ENCODE measurements at regions not wholly inside any gene's neighbourhood (a gene's known extent, or its start where the extent isn't known, plus 50 kb on each side); places are given as distances from the start of the nearest gene placed in this dataset.

DNA sequence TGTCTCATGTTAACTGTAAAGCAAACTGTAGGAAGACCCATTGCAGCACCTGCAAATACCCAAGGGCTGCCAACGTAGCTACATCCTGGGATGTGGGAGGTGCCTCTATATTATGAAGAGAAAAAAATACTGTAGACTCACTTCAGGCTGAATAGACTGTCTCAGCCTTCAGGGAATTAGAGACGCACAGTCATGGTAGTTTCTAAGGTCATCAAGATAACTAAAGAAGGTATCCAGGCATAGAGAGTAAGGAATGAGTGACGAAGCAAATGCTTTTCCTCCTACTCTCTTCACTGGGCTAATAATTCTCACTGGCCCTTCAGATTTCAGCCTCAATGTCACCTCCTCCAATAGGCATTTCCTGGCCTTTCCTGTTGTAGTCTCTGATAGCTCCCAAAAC is 121.6 kb upstream of the ECI2 start (continued):
- TF ChIP-seq, protein P1, sequence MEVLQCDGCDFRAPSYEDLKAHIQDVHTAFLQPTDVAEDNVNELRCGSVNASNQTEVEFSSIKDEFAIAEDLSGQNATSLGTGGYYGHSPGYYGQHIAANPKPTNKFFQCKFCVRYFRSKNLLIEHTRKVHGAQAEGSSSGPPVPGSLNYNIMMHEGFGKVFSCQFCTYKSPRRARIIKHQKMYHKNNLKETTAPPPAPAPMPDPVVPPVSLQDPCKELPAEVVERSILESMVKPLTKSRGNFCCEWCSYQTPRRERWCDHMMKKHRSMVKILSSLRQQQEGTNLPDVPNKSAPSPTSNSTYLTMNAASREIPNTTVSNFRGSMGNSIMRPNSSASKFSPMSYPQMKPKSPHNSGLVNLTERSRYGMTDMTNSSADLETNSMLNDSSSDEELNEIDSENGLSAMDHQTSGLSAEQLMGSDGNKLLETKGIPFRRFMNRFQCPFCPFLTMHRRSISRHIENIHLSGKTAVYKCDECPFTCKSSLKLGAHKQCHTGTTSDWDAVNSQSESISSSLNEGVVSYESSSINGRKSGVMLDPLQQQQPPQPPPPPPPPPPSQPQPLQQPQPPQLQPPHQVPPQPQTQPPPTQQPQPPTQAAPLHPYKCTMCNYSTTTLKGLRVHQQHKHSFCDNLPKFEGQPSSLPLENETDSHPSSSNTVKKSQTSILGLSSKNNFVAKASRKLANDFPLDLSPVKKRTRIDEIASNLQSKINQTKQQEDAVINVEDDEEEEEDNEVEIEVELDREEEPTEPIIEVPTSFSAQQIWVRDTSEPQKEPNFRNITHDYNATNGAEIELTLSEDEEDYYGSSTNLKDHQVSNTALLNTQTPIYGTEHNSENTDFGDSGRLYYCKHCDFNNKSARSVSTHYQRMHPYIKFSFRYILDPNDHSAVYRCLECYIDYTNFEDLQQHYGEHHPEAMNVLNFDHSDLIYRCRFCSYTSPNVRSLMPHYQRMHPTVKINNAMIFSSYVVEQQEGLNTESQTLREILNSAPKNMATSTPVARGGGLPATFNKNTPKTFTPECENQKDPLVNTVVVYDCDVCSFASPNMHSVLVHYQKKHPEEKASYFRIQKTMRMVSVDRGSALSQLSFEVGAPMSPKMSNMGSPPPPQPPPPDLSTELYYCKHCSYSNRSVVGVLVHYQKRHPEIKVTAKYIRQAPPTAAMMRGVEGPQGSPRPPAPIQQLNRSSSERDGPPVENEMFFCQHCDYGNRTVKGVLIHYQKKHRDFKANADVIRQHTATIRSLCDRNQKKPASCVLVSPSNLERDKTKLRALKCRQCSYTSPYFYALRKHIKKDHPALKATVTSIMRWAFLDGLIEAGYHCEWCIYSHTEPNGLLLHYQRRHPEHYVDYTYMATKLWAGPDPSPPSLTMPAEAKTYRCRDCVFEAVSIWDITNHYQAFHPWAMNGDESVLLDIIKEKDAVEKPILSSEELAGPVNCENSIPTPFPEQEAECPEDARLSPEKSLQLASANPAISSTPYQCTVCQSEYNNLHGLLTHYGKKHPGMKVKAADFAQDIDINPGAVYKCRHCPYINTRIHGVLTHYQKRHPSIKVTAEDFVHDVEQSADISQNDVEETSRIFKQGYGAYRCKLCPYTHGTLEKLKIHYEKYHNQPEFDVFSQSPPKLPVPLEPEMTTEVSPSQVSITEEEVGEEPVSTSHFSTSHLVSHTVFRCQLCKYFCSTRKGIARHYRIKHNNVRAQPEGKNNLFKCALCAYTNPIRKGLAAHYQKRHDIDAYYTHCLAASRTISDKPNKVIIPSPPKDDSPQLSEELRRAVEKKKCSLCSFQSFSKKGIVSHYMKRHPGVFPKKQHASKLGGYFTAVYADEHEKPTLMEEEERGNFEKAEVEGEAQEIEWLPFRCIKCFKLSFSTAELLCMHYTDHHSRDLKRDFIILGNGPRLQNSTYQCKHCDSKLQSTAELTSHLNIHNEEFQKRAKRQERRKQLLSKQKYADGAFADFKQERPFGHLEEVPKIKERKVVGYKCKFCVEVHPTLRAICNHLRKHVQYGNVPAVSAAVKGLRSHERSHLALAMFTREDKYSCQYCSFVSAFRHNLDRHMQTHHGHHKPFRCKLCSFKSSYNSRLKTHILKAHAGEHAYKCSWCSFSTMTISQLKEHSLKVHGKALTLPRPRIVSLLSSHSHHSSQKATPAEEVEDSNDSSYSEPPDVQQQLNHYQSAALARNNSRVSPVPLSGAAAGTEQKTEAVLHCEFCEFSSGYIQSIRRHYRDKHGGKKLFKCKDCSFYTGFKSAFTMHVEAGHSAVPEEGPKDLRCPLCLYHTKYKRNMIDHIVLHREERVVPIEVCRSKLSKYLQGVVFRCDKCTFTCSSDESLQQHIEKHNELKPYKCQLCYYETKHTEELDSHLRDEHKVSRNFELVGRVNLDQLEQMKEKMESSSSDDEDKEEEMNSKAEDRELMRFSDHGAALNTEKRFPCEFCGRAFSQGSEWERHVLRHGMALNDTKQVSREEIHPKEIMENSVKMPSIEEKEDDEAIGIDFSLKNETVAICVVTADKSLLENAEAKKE (CRISPR knock-in tag; IDR thresholded peaks at IDR 0.05): no peak
- TF ChIP-seq STAT1 (IDR thresholded peaks at IDR 0.05; ENCODE audit: unreplicated experiment): no peak
- TF ChIP-seq CREB1 (CRISPR knock-in tag; IDR thresholded peaks at IDR 0.05; ENCODE audit: low read depth): no peak
- no peak for TF ChIP-seq POLR2AphosphoS5 (IDR thresholded peaks at IDR 0.05; ENCODE audit: low read depth)
- TF ChIP-seq, protein P2, sequence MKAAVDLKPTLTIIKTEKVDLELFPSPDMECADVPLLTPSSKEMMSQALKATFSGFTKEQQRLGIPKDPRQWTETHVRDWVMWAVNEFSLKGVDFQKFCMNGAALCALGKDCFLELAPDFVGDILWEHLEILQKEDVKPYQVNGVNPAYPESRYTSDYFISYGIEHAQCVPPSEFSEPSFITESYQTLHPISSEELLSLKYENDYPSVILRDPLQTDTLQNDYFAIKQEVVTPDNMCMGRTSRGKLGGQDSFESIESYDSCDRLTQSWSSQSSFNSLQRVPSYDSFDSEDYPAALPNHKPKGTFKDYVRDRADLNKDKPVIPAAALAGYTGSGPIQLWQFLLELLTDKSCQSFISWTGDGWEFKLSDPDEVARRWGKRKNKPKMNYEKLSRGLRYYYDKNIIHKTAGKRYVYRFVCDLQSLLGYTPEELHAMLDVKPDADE (IDR thresholded peaks at IDR 0.05): no peak
- no peak for TF ChIP-seq ZNF331 (CRISPR knock-in tag; IDR thresholded peaks at IDR 0.05; ENCODE audit: low read depth)
- TF ChIP-seq, protein P3, sequence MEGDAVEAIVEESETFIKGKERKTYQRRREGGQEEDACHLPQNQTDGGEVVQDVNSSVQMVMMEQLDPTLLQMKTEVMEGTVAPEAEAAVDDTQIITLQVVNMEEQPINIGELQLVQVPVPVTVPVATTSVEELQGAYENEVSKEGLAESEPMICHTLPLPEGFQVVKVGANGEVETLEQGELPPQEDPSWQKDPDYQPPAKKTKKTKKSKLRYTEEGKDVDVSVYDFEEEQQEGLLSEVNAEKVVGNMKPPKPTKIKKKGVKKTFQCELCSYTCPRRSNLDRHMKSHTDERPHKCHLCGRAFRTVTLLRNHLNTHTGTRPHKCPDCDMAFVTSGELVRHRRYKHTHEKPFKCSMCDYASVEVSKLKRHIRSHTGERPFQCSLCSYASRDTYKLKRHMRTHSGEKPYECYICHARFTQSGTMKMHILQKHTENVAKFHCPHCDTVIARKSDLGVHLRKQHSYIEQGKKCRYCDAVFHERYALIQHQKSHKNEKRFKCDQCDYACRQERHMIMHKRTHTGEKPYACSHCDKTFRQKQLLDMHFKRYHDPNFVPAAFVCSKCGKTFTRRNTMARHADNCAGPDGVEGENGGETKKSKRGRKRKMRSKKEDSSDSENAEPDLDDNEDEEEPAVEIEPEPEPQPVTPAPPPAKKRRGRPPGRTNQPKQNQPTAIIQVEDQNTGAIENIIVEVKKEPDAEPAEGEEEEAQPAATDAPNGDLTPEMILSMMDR (conservative IDR thresholded peaks at IDR 0.05; ENCODE audit: low read depth in 2 of 2): no peak
- TF ChIP-seq ZNF114 (CRISPR knock-in tag; IDR thresholded peaks at IDR 0.05): no peak
- no peak for TF ChIP-seq JUNB (IDR thresholded peaks at IDR 0.05; ENCODE audit: unreplicated experiment)
- no peak for TF ChIP-seq NANOG (IDR thresholded peaks at IDR 0.05; ENCODE audit: borderline replicate concordance)

Measured in GM23338 (cell line).